Calu3 (cell line): ENCODE measurements at regions not wholly inside any gene's neighbourhood (a gene's known extent, or its start where the extent isn't known, plus 50 kb on each side); places are given as distances from the start of the nearest gene placed in this dataset.

Experiments used
- BruUV-seq: library from RNA; stranded (reverse); fragments of 400-500 nt; replicated peaks from 2 replicates; lab custom pipeline; 2021; lab: Mats Ljungman, UMichigan
- CTCF ChIA-PET: fragments of 300-600 bp; sonication (Branson Sonifier 250); formaldehyde crosslinking; loops from one replicate; lab custom pipeline; 2022; ENCODE audit warnings: antibody characterized with exemption; lab: Charles Lee
- DNase-seq: peaks from one replicate; pipeline ENCODE4 v3.0.0; 2022
- H3K27ac Mint-ChIP-seq: one replicate; pipeline ENCODE4 v1.8.0; 2022; ENCODE audit warnings: mixed read lengths; ENCODE audit not compliant: unreplicated experiment
- H3K27me3 Mint-ChIP-seq: one replicate; pipeline ENCODE4 v1.8.0; 2022; ENCODE audit warnings: mixed read lengths; ENCODE audit not compliant: unreplicated experiment
- H3K36me3 Mint-ChIP-seq: one replicate; pipeline ENCODE4 v1.8.0; 2022; ENCODE audit warnings: mild to moderate bottlenecking, moderate library complexity, mixed read lengths; ENCODE audit not compliant: insufficient read depth, unreplicated experiment
- H3K4me1 Mint-ChIP-seq: one replicate; pipeline ENCODE4 v1.8.0; 2022; ENCODE audit warnings: mild to moderate bottlenecking, low read depth, mixed read lengths; ENCODE audit not compliant: unreplicated experiment
- H3K4me3 Mint-ChIP-seq: one replicate; pipeline ENCODE4 v1.8.0; 2022; ENCODE audit warnings: mild to moderate bottlenecking, low read depth, moderate library complexity, mixed read lengths; ENCODE audit not compliant: unreplicated experiment
- H3K9me3 Mint-ChIP-seq: one replicate; pipeline ENCODE4 v1.8.0; 2022; ENCODE audit warnings: low read depth, mixed read lengths; ENCODE audit not compliant: unreplicated experiment
- intact Hi-C: fragments of 100-400 bp; cut with micrococcal nuclease; formaldehyde crosslinking; loops from one replicate; pipeline ENCODE4 v1.10.0; 2022; ENCODE audit not compliant: unreplicated experiment
- TF ChIP-seq, protein P1 (sequence below): fragments of 200-600 bp; IDR thresholded peaks from one replicate; pipeline ENCODE4 v1.8.0; 2022; ENCODE audit warnings: antibody characterized with exemption; ENCODE audit not compliant: unreplicated experiment

DNA sequence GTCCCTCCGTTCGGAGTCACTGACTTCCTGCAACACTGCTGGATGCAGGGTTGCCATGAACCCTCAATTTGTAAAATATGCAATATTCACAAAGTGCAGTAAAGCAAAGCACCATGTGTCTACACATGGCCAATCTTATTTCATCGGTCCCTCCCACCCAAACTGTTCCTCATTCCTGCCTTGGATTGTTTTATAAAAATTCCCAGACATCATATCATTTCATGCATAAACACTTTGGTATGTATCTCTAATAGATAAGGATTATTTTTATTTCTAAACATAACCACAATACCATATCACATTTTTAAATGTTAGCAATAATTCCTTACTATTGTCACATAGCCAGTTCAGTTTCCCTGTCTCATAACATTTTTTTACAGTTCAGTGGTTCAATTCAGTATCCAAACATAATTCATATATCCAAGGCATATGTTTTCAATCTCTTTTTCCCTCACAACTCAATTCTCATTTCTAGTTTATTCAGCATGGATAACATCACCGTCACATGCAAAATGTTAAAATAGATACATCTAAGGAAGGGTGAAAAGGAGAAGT lies 82.0 kb upstream of the PCAT7 start:
- no peak for DNase-seq
- intact Hi-C loops: no loop called here
- Mint-ChIP-seq H3K36me3 (no peaks in the 10 kb centered on the region), H3K4me3 (no peak overlapping the region), H3K27me3 (no peaks in the 10 kb centered on the region), H3K27ac (no peak overlapping the region), H3K9me3 (no peaks in the 10 kb centered on the region), H3K4me1 (no peaks in the 10 kb centered on the region)
- CTCF ChIA-PET: no interaction called here
- BruUV-seq: no TSS peak
- TF ChIP-seq, protein P1, sequence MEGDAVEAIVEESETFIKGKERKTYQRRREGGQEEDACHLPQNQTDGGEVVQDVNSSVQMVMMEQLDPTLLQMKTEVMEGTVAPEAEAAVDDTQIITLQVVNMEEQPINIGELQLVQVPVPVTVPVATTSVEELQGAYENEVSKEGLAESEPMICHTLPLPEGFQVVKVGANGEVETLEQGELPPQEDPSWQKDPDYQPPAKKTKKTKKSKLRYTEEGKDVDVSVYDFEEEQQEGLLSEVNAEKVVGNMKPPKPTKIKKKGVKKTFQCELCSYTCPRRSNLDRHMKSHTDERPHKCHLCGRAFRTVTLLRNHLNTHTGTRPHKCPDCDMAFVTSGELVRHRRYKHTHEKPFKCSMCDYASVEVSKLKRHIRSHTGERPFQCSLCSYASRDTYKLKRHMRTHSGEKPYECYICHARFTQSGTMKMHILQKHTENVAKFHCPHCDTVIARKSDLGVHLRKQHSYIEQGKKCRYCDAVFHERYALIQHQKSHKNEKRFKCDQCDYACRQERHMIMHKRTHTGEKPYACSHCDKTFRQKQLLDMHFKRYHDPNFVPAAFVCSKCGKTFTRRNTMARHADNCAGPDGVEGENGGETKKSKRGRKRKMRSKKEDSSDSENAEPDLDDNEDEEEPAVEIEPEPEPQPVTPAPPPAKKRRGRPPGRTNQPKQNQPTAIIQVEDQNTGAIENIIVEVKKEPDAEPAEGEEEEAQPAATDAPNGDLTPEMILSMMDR: no peak

DNA sequence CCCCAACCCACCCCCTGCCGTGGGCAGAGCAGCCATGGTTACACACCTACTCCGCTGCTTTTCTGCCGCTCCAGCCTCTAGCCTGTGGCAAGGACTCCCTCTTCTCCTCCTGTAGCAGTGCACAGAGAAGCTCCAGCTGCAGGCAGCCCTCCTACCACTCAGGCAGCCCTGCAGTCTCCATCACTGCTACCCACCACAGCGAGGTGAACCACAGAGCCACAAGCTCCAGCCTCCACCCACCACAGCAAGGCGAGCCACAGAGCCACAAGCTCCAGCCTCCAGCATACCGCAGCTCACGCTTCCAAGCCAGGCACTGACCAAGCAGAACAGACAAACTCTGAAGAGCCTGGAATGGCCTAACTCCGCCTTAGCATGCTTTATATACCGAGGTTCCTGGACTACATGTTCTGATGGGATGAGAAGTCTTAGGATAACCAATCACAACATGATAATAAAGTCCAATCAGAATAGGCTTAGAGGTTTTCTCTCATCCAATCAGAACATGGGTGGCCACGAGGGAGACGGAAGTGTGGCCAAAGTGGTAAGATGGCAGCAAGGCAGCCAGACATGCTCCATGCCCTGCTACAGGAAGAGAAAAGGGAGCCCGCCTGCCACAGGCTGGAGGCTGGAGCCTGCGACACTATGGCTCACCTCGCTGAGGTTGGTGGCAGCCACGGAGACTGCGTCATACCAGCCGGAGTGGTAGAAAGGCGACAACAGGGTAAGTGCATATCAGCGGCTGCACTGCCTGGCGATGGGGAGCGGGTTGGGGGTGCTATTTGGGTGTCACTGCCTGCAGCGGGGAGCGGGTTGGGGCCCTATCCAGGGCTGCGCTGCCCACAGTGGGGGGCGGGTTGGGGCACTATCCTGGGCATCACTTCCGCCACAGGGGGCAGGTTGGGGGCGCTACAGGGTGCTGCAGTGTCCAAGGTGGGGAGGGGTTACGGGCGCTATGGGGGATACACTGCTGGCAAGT lies 75.8 kb upstream of the PCAT7 start:
- Mint-ChIP-seq H3K4me1 (no peaks in the 10 kb centered on the region), H3K9me3 (no peaks in the 10 kb centered on the region), H3K36me3 (peaks cover 5% of the 10 kb centered on the region), H3K27me3 (no peaks in the 10 kb centered on the region), H3K27ac (no peak overlapping the region), H3K4me3 (no peak overlapping the region)
- TF ChIP-seq, protein P1: no peak
- BruUV-seq: no TSS peak
- DNase-seq: no peak
- CTCF ChIA-PET: no interaction called here
- intact Hi-C loops: no loop called here

DNA sequence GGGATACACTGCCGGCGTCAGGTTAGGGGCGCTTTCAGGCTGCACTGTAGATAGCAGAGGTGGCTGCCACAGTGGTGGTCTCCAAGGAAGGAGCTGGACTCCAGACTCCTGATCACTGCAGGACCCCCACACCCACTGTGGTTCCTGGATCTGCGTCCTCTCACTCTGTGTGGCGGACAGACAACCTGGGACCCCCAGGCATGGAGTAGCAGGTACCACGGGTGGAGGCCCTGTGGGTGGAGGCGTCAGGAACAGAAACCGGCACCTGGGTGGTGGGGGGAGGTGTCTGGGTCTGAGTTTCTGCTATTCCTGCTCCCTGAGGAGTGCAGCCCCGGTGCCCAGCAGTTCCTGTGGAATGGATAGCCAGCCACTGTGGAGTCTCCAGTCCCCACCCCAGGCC lies 75.1 kb upstream of the PCAT7 start:
- CTCF ChIA-PET: no interaction called here
- Mint-ChIP-seq H3K4me1 (no peaks in the 10 kb centered on the region), H3K27ac (no peak overlapping the region), H3K27me3 (no peaks in the 10 kb centered on the region), H3K36me3 (peaks cover 5% of the 10 kb centered on the region), H3K9me3 (no peaks in the 10 kb centered on the region), H3K4me3 (no peak overlapping the region)
- DNase-seq: no peak
- intact Hi-C loops: no loop called here
- TF ChIP-seq, protein P1: no peak
- BruUV-seq: no TSS peak

DNA sequence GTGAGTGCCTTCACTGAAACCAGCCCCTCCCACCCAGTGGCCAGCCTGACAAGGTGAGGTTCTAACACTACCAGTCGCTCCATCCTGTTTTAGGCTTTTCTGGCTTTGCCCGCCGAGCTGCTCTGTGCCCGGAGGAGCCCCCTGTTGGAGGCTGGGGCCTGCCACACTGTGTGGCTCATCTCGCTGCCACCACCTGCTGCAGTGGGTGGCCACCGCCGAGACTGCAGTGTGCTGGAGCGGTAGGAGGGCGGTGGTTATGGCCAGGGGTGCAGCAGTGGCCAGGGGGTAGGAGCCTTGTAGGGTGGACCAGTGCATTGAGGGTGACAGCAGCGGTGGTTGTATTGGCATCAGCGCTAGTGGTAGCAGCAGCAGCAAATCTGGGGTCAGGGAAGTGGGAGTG lies 74.7 kb upstream of the PCAT7 start:
- intact Hi-C loops: no loop called here
- H3K9me3 Mint-ChIP-seq: no peaks in the 10 kb centered on the region
- TF ChIP-seq, protein P1: no peak
- no peak for DNase-seq
- H3K27ac Mint-ChIP-seq: no peak overlapping the region
- H3K36me3 Mint-ChIP-seq: peaks cover 5% of the 10 kb centered on the region
- H3K4me3 Mint-ChIP-seq: no peak overlapping the region
- H3K4me1 Mint-ChIP-seq: no peaks in the 10 kb centered on the region
- no peaks in the 10 kb centered on the region for H3K27me3 Mint-ChIP-seq
- BruUV-seq: no TSS peak
- CTCF ChIA-PET: no interaction called here
